PFSK-1 (cell line): ENCODE measurements at regions not wholly inside any gene's neighbourhood (a gene's known extent, or its start where the extent isn't known, plus 50 kb on each side); places are given as distances from the start of the nearest gene placed in this dataset.

Experiments
- TAF1 ChIP-seq: IDR thresholded peaks from 2 replicates; pipeline ENCODE4 v1.6.1; 2012; ENCODE audit warnings: low read length, control low read depth, borderline replicate concordance; ENCODE audit not compliant: insufficient read depth
- TF ChIP-seq, protein P1 (sequence below), 2 experiments: IDR thresholded peaks; 2 replicates each; pipeline versions ENCODE4 v1.6.1 to v1.8.0; 2011 to 2012; ENCODE audit warnings: low read depth in 2 of 2, low read length in 2 of 2, control low read depth in 1 of 2, inconsistent platforms in 1 of 2, mild to moderate bottlenecking in 1 of 2, moderate library complexity in 1 of 2; ENCODE audit not compliant: insufficient read depth in 1 of 2

DNA sequence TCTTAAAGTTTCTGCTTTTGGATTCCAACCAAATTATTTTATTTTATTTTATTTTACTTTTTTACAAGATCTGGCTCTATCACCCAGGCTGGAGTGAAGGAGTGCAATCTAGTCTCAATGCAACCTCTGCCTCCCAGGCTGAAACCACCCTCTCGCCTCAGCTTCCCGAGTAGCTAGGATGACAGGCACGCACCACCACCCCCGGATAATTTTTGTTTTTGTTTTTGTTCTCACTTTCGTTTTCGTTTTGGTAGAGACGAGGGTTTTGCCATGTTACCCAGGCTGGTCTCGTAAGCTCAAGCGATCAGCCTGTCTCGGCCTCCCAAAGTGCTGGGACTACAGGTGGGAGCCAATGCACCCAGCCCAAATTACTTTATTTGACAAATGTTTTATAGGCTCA, 219.8 kb downstream of the ETS1 start:
- no peak for TF ChIP-seq TAF1
- TF ChIP-seq, protein P1, sequence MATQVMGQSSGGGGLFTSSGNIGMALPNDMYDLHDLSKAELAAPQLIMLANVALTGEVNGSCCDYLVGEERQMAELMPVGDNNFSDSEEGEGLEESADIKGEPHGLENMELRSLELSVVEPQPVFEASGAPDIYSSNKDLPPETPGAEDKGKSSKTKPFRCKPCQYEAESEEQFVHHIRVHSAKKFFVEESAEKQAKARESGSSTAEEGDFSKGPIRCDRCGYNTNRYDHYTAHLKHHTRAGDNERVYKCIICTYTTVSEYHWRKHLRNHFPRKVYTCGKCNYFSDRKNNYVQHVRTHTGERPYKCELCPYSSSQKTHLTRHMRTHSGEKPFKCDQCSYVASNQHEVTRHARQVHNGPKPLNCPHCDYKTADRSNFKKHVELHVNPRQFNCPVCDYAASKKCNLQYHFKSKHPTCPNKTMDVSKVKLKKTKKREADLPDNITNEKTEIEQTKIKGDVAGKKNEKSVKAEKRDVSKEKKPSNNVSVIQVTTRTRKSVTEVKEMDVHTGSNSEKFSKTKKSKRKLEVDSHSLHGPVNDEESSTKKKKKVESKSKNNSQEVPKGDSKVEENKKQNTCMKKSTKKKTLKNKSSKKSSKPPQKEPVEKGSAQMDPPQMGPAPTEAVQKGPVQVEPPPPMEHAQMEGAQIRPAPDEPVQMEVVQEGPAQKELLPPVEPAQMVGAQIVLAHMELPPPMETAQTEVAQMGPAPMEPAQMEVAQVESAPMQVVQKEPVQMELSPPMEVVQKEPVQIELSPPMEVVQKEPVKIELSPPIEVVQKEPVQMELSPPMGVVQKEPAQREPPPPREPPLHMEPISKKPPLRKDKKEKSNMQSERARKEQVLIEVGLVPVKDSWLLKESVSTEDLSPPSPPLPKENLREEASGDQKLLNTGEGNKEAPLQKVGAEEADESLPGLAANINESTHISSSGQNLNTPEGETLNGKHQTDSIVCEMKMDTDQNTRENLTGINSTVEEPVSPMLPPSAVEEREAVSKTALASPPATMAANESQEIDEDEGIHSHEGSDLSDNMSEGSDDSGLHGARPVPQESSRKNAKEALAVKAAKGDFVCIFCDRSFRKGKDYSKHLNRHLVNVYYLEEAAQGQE (IDR thresholded peaks at IDR 0.05; ENCODE audit: insufficient read depth in 1 of 2, low read depth in 2 of 2, low read length in 2 of 2): no peak
